Astrocyte (in vitro differentiated cells and primary cell): ENCODE measurements at regions not wholly inside any gene's neighbourhood (a gene's known extent, or its start where the extent isn't known, plus 50 kb on each side); places are given as distances from the start of the nearest gene placed in this dataset.

Experiments
- DNase-seq: peaks from one replicate; pipeline ENCODE4 v3.0.0-alpha.2; 2010; ENCODE audit warnings: low read depth
- FAIRE-seq: peaks from 2 replicates; lab custom pipeline; 2011; peaks lifted over from hg19 to GRCh38; lab: Jason Lieb, UNC
- H2AFZ ChIP-seq: 2 replicates; pipeline ENCODE4 v1.6.0; 2012; ENCODE audit warnings: low read depth, low read length, inconsistent platforms
- H3K27ac ChIP-seq: 2 replicates; pipeline ENCODE4 v1.5.1; 2011; ENCODE audit warnings: low read depth, low read length, inconsistent platforms
- H3K27me3 ChIP-seq: 2 replicates; pipeline ENCODE4 v1.6.0; 2011; ENCODE audit warnings: low read length, inconsistent platforms; ENCODE audit not compliant: insufficient read depth
- H3K36me3 ChIP-seq: 2 replicates; pipeline ENCODE4 v1.5.1; 2011; ENCODE audit warnings: low read length, inconsistent platforms; ENCODE audit not compliant: insufficient read depth
- H3K4me1 ChIP-seq: 2 replicates; pipeline ENCODE4 v1.5.1; 2011; ENCODE audit warnings: low read length, inconsistent platforms; ENCODE audit not compliant: insufficient read depth
- H3K4me2 ChIP-seq: 2 replicates; pipeline ENCODE4 v1.6.0; 2012; ENCODE audit warnings: low read length, inconsistent platforms
- H3K4me3 ChIP-seq: 2 replicates; pipeline ENCODE4 v1.5.1; 2011; ENCODE audit warnings: low read depth, mild to moderate bottlenecking, low read length, inconsistent platforms; ENCODE audit not compliant: insufficient read depth
- H3K79me2 ChIP-seq: 2 replicates; pipeline ENCODE4 v1.6.0; 2012; ENCODE audit warnings: mild to moderate bottlenecking, low read length, inconsistent platforms; ENCODE audit not compliant: insufficient read depth
- H3K9ac ChIP-seq: 2 replicates; pipeline ENCODE4 v1.6.0; 2012; ENCODE audit warnings: mild to moderate bottlenecking, low read length, inconsistent platforms
- H3K9me3 ChIP-seq: 2 replicates; pipeline ENCODE4 v1.5.1; 2012; ENCODE audit warnings: low read depth, mild to moderate bottlenecking, low read length, inconsistent platforms; ENCODE audit not compliant: insufficient read depth
- H4K20me1 ChIP-seq: 2 replicates; pipeline ENCODE4 v1.6.0; 2012; ENCODE audit warnings: low read length, inconsistent platforms; ENCODE audit not compliant: insufficient read depth
- H3K27ac Mint-ChIP-seq: one replicate; pipeline ENCODE4 v1.8.0; 2021; ENCODE audit warnings: mild to moderate bottlenecking, mixed read lengths; ENCODE audit not compliant: unreplicated experiment
- H3K27me3 Mint-ChIP-seq: one replicate; pipeline ENCODE4 v1.8.0; 2021; ENCODE audit warnings: low read depth, mixed read lengths; ENCODE audit not compliant: unreplicated experiment
- H3K36me3 Mint-ChIP-seq: one replicate; pipeline ENCODE4 v1.8.0; 2021; ENCODE audit warnings: low read depth, mixed read lengths; ENCODE audit not compliant: unreplicated experiment
- H3K4me1 Mint-ChIP-seq: one replicate; pipeline ENCODE4 v1.8.0; 2021; ENCODE audit warnings: low read depth, mixed read lengths; ENCODE audit not compliant: unreplicated experiment
- H3K4me3 Mint-ChIP-seq: one replicate; pipeline ENCODE4 v1.8.0; 2021; ENCODE audit warnings: mild to moderate bottlenecking, moderate library complexity, mixed read lengths; ENCODE audit not compliant: unreplicated experiment
- H3K9me3 Mint-ChIP-seq: one replicate; pipeline ENCODE4 v1.8.0; 2021; ENCODE audit warnings: mild to moderate bottlenecking, mixed read lengths; ENCODE audit not compliant: unreplicated experiment
- CTCF ChIP-seq: IDR thresholded peaks from 2 replicates; pipeline ENCODE4 v1.5.1; 2011; ENCODE audit warnings: low read depth, mild to moderate bottlenecking, inconsistent platforms, low read length, moderate library complexity; ENCODE audit not compliant: insufficient read depth
- EZH2 ChIP-seq: IDR thresholded peaks from 2 replicates; pipeline ENCODE4 v1.6.1; 2012; ENCODE audit warnings: mild to moderate bottlenecking, low read length, inconsistent platforms; ENCODE audit not compliant: insufficient read depth

DNA sequence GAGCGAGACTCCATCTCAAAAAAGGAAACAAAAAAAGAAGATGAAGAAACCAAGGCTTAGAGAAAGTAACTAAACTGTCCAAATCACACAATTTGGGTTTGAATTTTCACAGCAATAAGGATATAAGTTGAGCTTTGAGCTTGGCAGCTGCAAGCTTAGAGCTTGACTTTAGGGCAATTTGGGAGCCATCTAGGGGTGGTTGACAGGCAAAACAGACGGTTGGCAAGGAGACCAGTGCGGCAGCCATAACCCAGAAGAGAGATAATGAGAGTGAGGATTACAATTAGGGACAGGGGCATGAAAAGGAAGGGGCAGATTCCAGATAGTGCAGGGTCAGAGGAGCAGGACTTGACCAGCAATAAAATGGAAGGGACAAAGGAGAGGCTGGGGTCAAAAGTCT, 382.2 kb upstream of the HNRNPA3 start:
- Histone ChIP-seq H3K9me3 (no peaks in the 10 kb centered on the region), H3K36me3 (no peaks in the 10 kb centered on the region), H4K20me1 (no peaks in the 10 kb centered on the region), H3K27me3 (no peaks in the 10 kb centered on the region), H3K4me1 (no peaks in the 10 kb centered on the region), H3K79me2 (no peaks in the 10 kb centered on the region), H3K4me3 (no peak overlapping the region), H3K27ac (no peak overlapping the region), H3K4me2 (no peak overlapping the region), H3K9ac (no peak overlapping the region), H2AFZ (no peak overlapping the region)
- TF ChIP-seq EZH2 (no peak), CTCF (no peak)
- H3K27me3 Mint-ChIP-seq = peaks cover 5% of the 10 kb centered on the region
- no peaks in the 10 kb centered on the region for H3K4me1 Mint-ChIP-seq
- DNase-seq (no peak), FAIRE-seq (no peak)
- H3K27ac Mint-ChIP-seq = no peak overlapping the region
- no peak overlapping the region for H3K4me3 Mint-ChIP-seq
- H3K36me3 Mint-ChIP-seq = no peaks in the 10 kb centered on the region
- no peaks in the 10 kb centered on the region for H3K9me3 Mint-ChIP-seq

GRCh38 chr2:176832086-176832485, 380.5 kb upstream of the HNRNPA3 start:
- peaks cover 2% of the 10 kb centered on the region for H3K9me3 Mint-ChIP-seq
- no peaks in the 10 kb centered on the region for H3K9me3 ChIP-seq
- no peak for FAIRE-seq
- H3K27ac Mint-ChIP-seq = no peak overlapping the region
- H3K4me3 Mint-ChIP-seq = no peak overlapping the region
- H3K79me2 ChIP-seq = no peaks in the 10 kb centered on the region
- H3K9ac ChIP-seq = no peak overlapping the region
- H3K4me3 ChIP-seq = no peak overlapping the region
- H3K4me1 Mint-ChIP-seq = no peaks in the 10 kb centered on the region
- H2AFZ ChIP-seq = no peak overlapping the region
- H3K27ac ChIP-seq = no peak overlapping the region
- H3K27me3 Mint-ChIP-seq = peaks cover 3% of the 10 kb centered on the region
- no peaks in the 10 kb centered on the region for H3K36me3 ChIP-seq
- no peaks in the 10 kb centered on the region for H3K4me1 ChIP-seq
- no peak overlapping the region for H3K4me2 ChIP-seq
- H3K27me3 ChIP-seq = no peaks in the 10 kb centered on the region
- no peaks in the 10 kb centered on the region for H4K20me1 ChIP-seq
- TF ChIP-seq CTCF = no peak
- TF ChIP-seq EZH2 = no peak
- no peak for DNase-seq
- no peaks in the 10 kb centered on the region for H3K36me3 Mint-ChIP-seq

- FAIRE-seq (no peak), DNase-seq (no peak)
- no peak overlapping the region for H3K27ac ChIP-seq
- H3K9me3 ChIP-seq = no peaks in the 10 kb centered on the region
- Mint-ChIP-seq H3K36me3 (no peaks in the 10 kb centered on the region), H3K4me1 (no peaks in the 10 kb centered on the region), H3K9me3 (peaks cover 2% of the 10 kb centered on the region), H3K27ac (no peak overlapping the region), H3K4me3 (no peak overlapping the region), H3K27me3 (peaks cover 3% of the 10 kb centered on the region)
- H3K27me3 ChIP-seq = no peaks in the 10 kb centered on the region
- no peak for TF ChIP-seq CTCF
- TF ChIP-seq EZH2 = no peak
- no peaks in the 10 kb centered on the region for H3K79me2 ChIP-seq
- H3K4me1 ChIP-seq = no peaks in the 10 kb centered on the region
- no peak overlapping the region for H3K9ac ChIP-seq
- no peak overlapping the region for H3K4me2 ChIP-seq
- H2AFZ ChIP-seq = no peak overlapping the region
- no peak overlapping the region for H3K4me3 ChIP-seq
- no peaks in the 10 kb centered on the region for H3K36me3 ChIP-seq
- H4K20me1 ChIP-seq = no peaks in the 10 kb centered on the region
Measured at GRCh38 chr2:176833671-176834070, 378.9 kb upstream of the HNRNPA3 start.
